ENCODE measurements at regions not wholly inside any gene's neighbourhood (a gene's known extent, or its start where the extent isn't known, plus 50 kb on each side); places are given as distances from the start of the nearest gene placed in this dataset.
A peak's percentile ranks its signal among the peaks of the same experiment; 100 is the strongest.
"Not testable (repeated sequence)": the region's sequence is repeated elsewhere in the genome, so short reads cannot be mapped to it uniquely, and the experiment has no call there.

GRCh38 chr5:120122703-120123102 is 341.4 kb upstream of the PRR16 start:
- Histone ChIP-seq H3K4me1 (ENCODE audit: control insufficient read depth, insufficient read depth, low read length) (no peaks in the 10 kb centered on the region), H3K27ac (ENCODE audit: low read depth, low read length) (no peak overlapping the region), H3K27me3 (ENCODE audit: control insufficient read depth, insufficient read depth, low read length) (no peaks in the 10 kb centered on the region), H3K36me3 (ENCODE audit: control insufficient read depth, insufficient read depth, low read length) (no peaks in the 10 kb centered on the region), H3K4me3 (ENCODE audit: low read depth, low read length) (no peak overlapping the region), H3K9me3 (ENCODE audit: control insufficient read depth, insufficient read depth, low read length) (no peaks in the 10 kb centered on the region), H3K9ac (ENCODE audit: low read depth, low read length) (no peak overlapping the region)

GRCh38 chr5:120124031-120124430 is 340.1 kb upstream of the PRR16 start:
- Histone ChIP-seq H3K4me1 (ENCODE audit: control insufficient read depth, insufficient read depth, low read length) (no peaks in the 10 kb centered on the region), H3K9ac (ENCODE audit: low read depth, low read length) (no peak overlapping the region), H3K27me3 (ENCODE audit: control insufficient read depth, insufficient read depth, low read length) (no peaks in the 10 kb centered on the region), H3K9me3 (ENCODE audit: control insufficient read depth, insufficient read depth, low read length) (no peaks in the 10 kb centered on the region), H3K4me3 (ENCODE audit: low read depth, low read length) (no peak overlapping the region), H3K27ac (ENCODE audit: low read depth, low read length) (no peak overlapping the region), H3K36me3 (ENCODE audit: control insufficient read depth, insufficient read depth, low read length) (no peaks in the 10 kb centered on the region)

GRCh38 chr5:120124961-120125360 is 339.1 kb upstream of the PRR16 start:
- Histone ChIP-seq H3K27ac (ENCODE audit: low read depth, low read length) (no peak overlapping the region), H3K27me3 (ENCODE audit: control insufficient read depth, insufficient read depth, low read length) (no peaks in the 10 kb centered on the region), H3K4me3 (ENCODE audit: low read depth, low read length) (no peak overlapping the region), H3K9me3 (ENCODE audit: control insufficient read depth, insufficient read depth, low read length) (no peaks in the 10 kb centered on the region), H3K4me1 (ENCODE audit: control insufficient read depth, insufficient read depth, low read length) (no peaks in the 10 kb centered on the region), H3K9ac (ENCODE audit: low read depth, low read length) (no peak overlapping the region), H3K36me3 (ENCODE audit: control insufficient read depth, insufficient read depth, low read length) (no peaks in the 10 kb centered on the region)

GRCh38 chr5:120132347-120132746 is 331.8 kb upstream of the PRR16 start:
- not testable (repeated sequence) for H3K4me1 ChIP-seq (ENCODE audit: control insufficient read depth, insufficient read depth, low read length); H3K36me3 ChIP-seq (ENCODE audit: control insufficient read depth, insufficient read depth, low read length); H3K9ac ChIP-seq (ENCODE audit: low read depth, low read length); H3K27ac ChIP-seq (ENCODE audit: low read depth, low read length); H3K9me3 ChIP-seq (ENCODE audit: control insufficient read depth, insufficient read depth, low read length); H3K27me3 ChIP-seq (ENCODE audit: control insufficient read depth, insufficient read depth, low read length)
- 0 out of 2 replicates have a peak overlapping the region, but pooled peaks have one; percentile 13 for H3K4me3 ChIP-seq (ENCODE audit: low read depth, low read length)

DNA sequence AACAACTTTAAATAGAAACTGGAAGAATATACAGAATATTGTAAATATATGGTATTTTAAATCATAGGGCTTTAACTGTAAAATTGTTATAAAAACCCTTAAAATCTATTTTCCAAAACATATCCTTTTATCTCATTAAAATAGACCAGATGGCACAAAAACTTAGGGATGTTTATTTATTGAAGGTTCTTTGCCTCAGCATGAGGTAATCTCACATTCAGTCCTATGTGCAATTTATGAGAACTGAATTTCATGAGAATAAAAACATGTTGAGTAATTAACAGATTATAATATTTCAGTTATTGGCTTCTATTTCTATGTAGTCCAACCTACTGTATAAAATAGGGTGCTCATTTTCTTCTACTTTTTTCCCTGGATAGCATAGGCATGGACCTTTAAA is 329.2 kb upstream of the PRR16 start:
- H3K9me3 ChIP-seq (ENCODE audit: control insufficient read depth, insufficient read depth, low read length), result no peaks in the 10 kb centered on the region
- H3K4me1 ChIP-seq (ENCODE audit: control insufficient read depth, insufficient read depth, low read length), result no peaks in the 10 kb centered on the region
- no peaks in the 10 kb centered on the region for H3K27me3 ChIP-seq (ENCODE audit: control insufficient read depth, insufficient read depth, low read length)
- H3K36me3 ChIP-seq (ENCODE audit: control insufficient read depth, insufficient read depth, low read length), result no peaks in the 10 kb centered on the region
- no peak overlapping the region for H3K4me3 ChIP-seq (ENCODE audit: low read depth, low read length)
- H3K27ac ChIP-seq (ENCODE audit: low read depth, low read length), result no peak overlapping the region
- H3K9ac ChIP-seq (ENCODE audit: low read depth, low read length), result no peak overlapping the region

DNA sequence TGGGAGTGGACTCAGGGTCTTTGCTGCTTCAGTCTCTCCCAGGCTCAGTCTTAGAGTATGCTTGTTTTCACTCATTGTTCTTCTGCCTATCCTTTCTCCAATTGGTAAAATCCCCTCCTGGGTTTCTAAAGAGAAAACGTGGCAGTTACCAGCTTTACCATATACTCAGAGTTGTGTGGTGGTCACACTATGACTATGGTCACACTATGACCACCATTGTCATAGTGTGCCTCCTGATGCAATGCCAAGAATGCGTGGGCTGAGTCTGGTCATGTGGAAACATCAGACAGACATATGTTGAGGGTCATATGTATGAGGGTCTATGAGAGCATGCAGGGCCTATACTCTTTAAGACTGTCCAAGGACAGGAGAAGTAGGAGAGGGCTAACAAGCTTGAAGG is 326.5 kb upstream of the PRR16 start:
- no peak overlapping the region for H3K4me3 ChIP-seq (ENCODE audit: low read depth, low read length)
- H3K27me3 ChIP-seq (ENCODE audit: control insufficient read depth, insufficient read depth, low read length), result no peaks in the 10 kb centered on the region
- no peaks in the 10 kb centered on the region for H3K36me3 ChIP-seq (ENCODE audit: control insufficient read depth, insufficient read depth, low read length)
- no peak overlapping the region for H3K9ac ChIP-seq (ENCODE audit: low read depth, low read length)
- H3K27ac ChIP-seq (ENCODE audit: low read depth, low read length), result no peak overlapping the region
- no peaks in the 10 kb centered on the region for H3K9me3 ChIP-seq (ENCODE audit: control insufficient read depth, insufficient read depth, low read length)
- H3K4me1 ChIP-seq (ENCODE audit: control insufficient read depth, insufficient read depth, low read length), result no peaks in the 10 kb centered on the region

- Histone ChIP-seq H3K4me1 (ENCODE audit: control insufficient read depth, insufficient read depth, low read length) (no peaks in the 10 kb centered on the region), H3K9ac (ENCODE audit: low read depth, low read length) (no peak overlapping the region), H3K4me3 (ENCODE audit: low read depth, low read length) (no peak overlapping the region), H3K27me3 (ENCODE audit: control insufficient read depth, insufficient read depth, low read length) (no peaks in the 10 kb centered on the region), H3K9me3 (ENCODE audit: control insufficient read depth, insufficient read depth, low read length) (no peaks in the 10 kb centered on the region), H3K27ac (ENCODE audit: low read depth, low read length) (no peak overlapping the region), H3K36me3 (ENCODE audit: control insufficient read depth, insufficient read depth, low read length) (no peaks in the 10 kb centered on the region)
Observed at GRCh38 chr5:120139039-120139438, 325.1 kb upstream of the PRR16 start.

- H3K27me3 ChIP-seq (ENCODE audit: control insufficient read depth, insufficient read depth, low read length), result no peaks in the 10 kb centered on the region
- no peaks in the 10 kb centered on the region for H3K4me1 ChIP-seq (ENCODE audit: control insufficient read depth, insufficient read depth, low read length)
- H3K9ac ChIP-seq (ENCODE audit: low read depth, low read length), result no peak overlapping the region
- H3K27ac ChIP-seq (ENCODE audit: low read depth, low read length), result no peak overlapping the region
- H3K9me3 ChIP-seq (ENCODE audit: control insufficient read depth, insufficient read depth, low read length), result peaks cover 8% of the 10 kb centered on the region
- H3K36me3 ChIP-seq (ENCODE audit: control insufficient read depth, insufficient read depth, low read length), result no peaks in the 10 kb centered on the region
- H3K4me3 ChIP-seq (ENCODE audit: low read depth, low read length), result no peak overlapping the region
Observed at GRCh38 chr5:120140501-120140900, 323.6 kb upstream of the PRR16 start.

GRCh38 chr5:120141076-120141475 is 323.0 kb upstream of the PRR16 start:
- Histone ChIP-seq H3K4me1 (ENCODE audit: control insufficient read depth, insufficient read depth, low read length) (no peaks in the 10 kb centered on the region), H3K36me3 (ENCODE audit: control insufficient read depth, insufficient read depth, low read length) (no peaks in the 10 kb centered on the region), H3K27ac (ENCODE audit: low read depth, low read length) (no peak overlapping the region), H3K4me3 (ENCODE audit: low read depth, low read length) (no peak overlapping the region), H3K9ac (ENCODE audit: low read depth, low read length) (no peak overlapping the region), H3K27me3 (ENCODE audit: control insufficient read depth, insufficient read depth, low read length) (no peaks in the 10 kb centered on the region), H3K9me3 (ENCODE audit: control insufficient read depth, insufficient read depth, low read length) (peaks cover 14% of the 10 kb centered on the region)

- Histone ChIP-seq H3K27me3 (ENCODE audit: control insufficient read depth, insufficient read depth, low read length) (no peaks in the 10 kb centered on the region), H3K4me1 (ENCODE audit: control insufficient read depth, insufficient read depth, low read length) (no peaks in the 10 kb centered on the region), H3K9ac (ENCODE audit: low read depth, low read length) (no peak overlapping the region), H3K27ac (ENCODE audit: low read depth, low read length) (no peak overlapping the region), H3K9me3 (ENCODE audit: control insufficient read depth, insufficient read depth, low read length) (peaks cover 17% of the 10 kb centered on the region), H3K4me3 (ENCODE audit: low read depth, low read length) (no peak overlapping the region), H3K36me3 (ENCODE audit: control insufficient read depth, insufficient read depth, low read length) (no peaks in the 10 kb centered on the region)
Observed at GRCh38 chr5:120146787-120147186, 317.3 kb upstream of the PRR16 start.

DNA sequence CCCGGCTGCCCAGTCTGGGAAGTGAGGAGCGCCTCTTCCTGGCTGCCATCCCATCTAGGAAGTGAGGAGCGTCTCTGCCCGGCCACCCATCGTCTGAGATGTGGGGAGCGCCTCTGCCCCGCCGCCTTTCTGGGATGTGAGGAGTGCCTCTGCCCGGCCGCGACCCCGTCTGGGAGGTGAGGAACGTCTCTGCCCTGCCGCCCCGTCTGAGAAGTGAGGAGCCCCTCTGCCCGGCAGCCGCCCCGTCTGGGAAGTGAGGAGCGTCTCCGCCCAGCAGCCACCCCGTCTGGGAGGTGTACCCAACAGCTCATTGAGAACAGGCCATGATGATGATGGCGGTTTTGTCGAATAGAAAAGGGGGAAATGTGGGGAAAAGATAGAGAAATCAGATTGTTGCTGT is 316.2 kb upstream of the PRR16 start:
- not testable (repeated sequence) for H3K27ac ChIP-seq (ENCODE audit: low read depth, low read length); H3K27me3 ChIP-seq (ENCODE audit: control insufficient read depth, insufficient read depth, low read length); H3K9ac ChIP-seq (ENCODE audit: low read depth, low read length); H3K36me3 ChIP-seq (ENCODE audit: control insufficient read depth, insufficient read depth, low read length); H3K4me3 ChIP-seq (ENCODE audit: low read depth, low read length); H3K4me1 ChIP-seq (ENCODE audit: control insufficient read depth, insufficient read depth, low read length)
- peaks cover 17% of the 10 kb centered on the region for H3K9me3 ChIP-seq (ENCODE audit: control insufficient read depth, insufficient read depth, low read length)

DNA sequence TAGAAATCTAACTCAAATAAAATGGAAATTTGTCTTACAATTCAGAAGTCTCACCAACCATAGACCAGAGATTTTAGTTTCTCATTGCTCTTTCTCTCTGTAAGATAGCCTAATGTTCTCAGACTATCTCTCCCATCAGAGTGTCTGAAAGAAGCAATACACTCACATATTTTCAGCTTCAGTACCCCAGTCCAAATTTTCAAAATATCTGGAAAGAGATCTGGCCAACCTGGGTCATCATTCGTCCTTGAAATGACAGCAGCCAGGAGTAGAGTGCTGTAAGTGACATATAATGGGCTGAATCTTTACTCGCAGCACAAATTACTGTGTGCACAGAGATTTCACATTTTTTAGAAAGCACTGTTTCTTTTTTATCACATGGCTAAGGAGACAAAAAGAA is 313.3 kb upstream of the PRR16 start:
- Histone ChIP-seq H3K27ac (ENCODE audit: low read depth, low read length) (no peak overlapping the region), H3K36me3 (ENCODE audit: control insufficient read depth, insufficient read depth, low read length) (no peaks in the 10 kb centered on the region), H3K9me3 (ENCODE audit: control insufficient read depth, insufficient read depth, low read length) (peaks cover 7% of the 10 kb centered on the region), H3K4me1 (ENCODE audit: control insufficient read depth, insufficient read depth, low read length) (no peaks in the 10 kb centered on the region), H3K9ac (ENCODE audit: low read depth, low read length) (no peak overlapping the region), H3K27me3 (ENCODE audit: control insufficient read depth, insufficient read depth, low read length) (no peaks in the 10 kb centered on the region), H3K4me3 (ENCODE audit: low read depth, low read length) (no peak overlapping the region)

All from HUES48 (cell line).